HG03442 (cell line): ENCODE measurements at regions not wholly inside any gene's neighbourhood (a gene's known extent, or its start where the extent isn't known, plus 50 kb on each side); places are given as distances from the start of the nearest gene placed in this dataset.

Experiments used
- ATAC-seq: cut with Tn5 transposase; IDR thresholded peaks from one replicate; pipeline ENCODE4 v1.9.1; 2021; ENCODE audit warnings: mild to moderate bottlenecking, moderate library complexity; ENCODE audit not compliant: unreplicated experiment

GRCh38 chr6:130670142-130670541 lies 157.1 kb upstream of the SMLR1 start:
- no peak for ATAC-seq

- ATAC-seq: no peak
These were observed 156.1 kb upstream of the SMLR1 start for GRCh38 chr6:130671119-130671518.

GRCh38 chr6:130671577-130671976 lies 155.6 kb upstream of the SMLR1 start:
- ATAC-seq: no peak

GRCh38 chr6:130672153-130672552 lies 155.1 kb upstream of the SMLR1 start:
- no peak for ATAC-seq

GRCh38 chr6:130674604-130675003 lies 152.6 kb upstream of the SMLR1 start:
- no peak for ATAC-seq

- no peak for ATAC-seq
These were observed 152.1 kb upstream of the SMLR1 start for GRCh38 chr6:130675072-130675471.

GRCh38 chr6:130676077-130676772 lies 151.0 kb upstream of the SMLR1 start:
- no peak for ATAC-seq

GRCh38 chr6:130676773-130677144 lies 150.4 kb upstream of the SMLR1 start:
- no peak for ATAC-seq

- ATAC-seq: no peak
These were observed 149.9 kb upstream of the SMLR1 start for GRCh38 chr6:130677312-130677711.

- ATAC-seq: no peak
These were observed 149.4 kb upstream of the SMLR1 start for GRCh38 chr6:130677766-130678165.

- no peak for ATAC-seq
These were observed 147.5 kb upstream of the SMLR1 start for GRCh38 chr6:130679684-130680083.

GRCh38 chr6:130680116-130680515 lies 147.1 kb upstream of the SMLR1 start:
- ATAC-seq: no peak

- ATAC-seq: no peak
These were observed 146.2 kb upstream of the SMLR1 start for GRCh38 chr6:130681028-130681427.

- no peak for ATAC-seq
These were observed 145.1 kb upstream of the SMLR1 start for GRCh38 chr6:130682066-130682465.

GRCh38 chr6:130683761-130684517 lies 143.3 kb upstream of the SMLR1 start:
- ATAC-seq: no peak

GRCh38 chr6:130692659-130693058 lies 134.5 kb upstream of the SMLR1 start:
- no peak for ATAC-seq

- no peak for ATAC-seq
These were observed 133.3 kb upstream of the SMLR1 start for GRCh38 chr6:130693944-130694343.

- ATAC-seq: no peak
These were observed 132.6 kb upstream of the SMLR1 start for GRCh38 chr6:130694606-130695005.

- no peak for ATAC-seq
These were observed 130.4 kb upstream of the SMLR1 start for GRCh38 chr6:130696806-130697205.

GRCh38 chr6:130697271-130697994 lies 129.8 kb upstream of the SMLR1 start:
- peak; percentile 32 for ATAC-seq

- peak; percentile 89 for ATAC-seq
These were observed 129.1 kb upstream of the SMLR1 start for GRCh38 chr6:130697995-130698535.

GRCh38 chr6:130699742-130700141 lies 127.5 kb upstream of the SMLR1 start:
- ATAC-seq: no peak
